ENCODE measurements at regions not wholly inside any gene's neighbourhood (a gene's known extent, or its start where the extent isn't known, plus 50 kb on each side); places are given as distances from the start of the nearest gene placed in this dataset.

- no peak overlapping the region for H3K27ac ChIP-seq
- no peaks in the 10 kb centered on the region for H3K4me1 ChIP-seq
- no peak for ATAC-seq
- 18 to 60% methylated on average over 1 of the region's 1 CpG for WGBS, 2 donors (ENCODE audit: low coverage in 1 of 2)
- H3K27me3 ChIP-seq: no peaks in the 10 kb centered on the region
- no peaks in the 10 kb centered on the region for H3K36me3 ChIP-seq
- no peak for TF ChIP-seq EP300 (IDR thresholded peaks at IDR 0.05)
- TF ChIP-seq CTCF (IDR thresholded peaks at IDR 0.05): no peak
- no peak for TF ChIP-seq POLR2A (IDR thresholded peaks at IDR 0.05)
- TF ChIP-seq POLR2AphosphoS5 (IDR thresholded peaks at IDR 0.05): no peak
- H3K4me3 ChIP-seq: no peak overlapping the region
- H3K9me3 ChIP-seq: peaks cover 0 to 25% (median 0%) of the 10 kb centered on the region in 3 donors
Observed at GRCh38 chr3:135667061-135667460, 298.5 kb upstream of the PPP2R3A start.

GRCh38 chr3:135674508-135674907 lies 291.0 kb upstream of the PPP2R3A start:
- 91 to 100% methylated on average over 2 to 3 of the region's 3 CpGs for WGBS, 2 donors (ENCODE audit: low coverage in 1 of 2)
- no peak for ATAC-seq
- TF ChIP-seq POLR2AphosphoS5 (IDR thresholded peaks at IDR 0.05): no peak
- TF ChIP-seq EP300 (IDR thresholded peaks at IDR 0.05): no peak
- no peaks in the 10 kb centered on the region for H3K27me3 ChIP-seq
- H3K4me3 ChIP-seq: no peak overlapping the region
- H3K36me3 ChIP-seq: no peaks in the 10 kb centered on the region
- H3K4me1 ChIP-seq: no peaks in the 10 kb centered on the region
- H3K27ac ChIP-seq: no peak overlapping the region
- peaks cover 0 to 11% (median 0%) of the 10 kb centered on the region in 3 donors for H3K9me3 ChIP-seq

GRCh38 chr3:135678386-135678785 lies 287.1 kb upstream of the PPP2R3A start:
- no peak overlapping the region for H3K27ac ChIP-seq
- no peaks in the 10 kb centered on the region for H3K27me3 ChIP-seq
- ATAC-seq: no peak
- H3K4me3 ChIP-seq: no peak overlapping the region
- 28 to 63% methylated on average over 2 to 3 of the region's 4 CpGs for WGBS, 2 donors (ENCODE audit: low coverage in 1 of 2)
- TF ChIP-seq EP300 (IDR thresholded peaks at IDR 0.05): no peak
- TF ChIP-seq POLR2AphosphoS5 (IDR thresholded peaks at IDR 0.05): no peak
- TF ChIP-seq CTCF (IDR thresholded peaks at IDR 0.05): no peak
- TF ChIP-seq POLR2A (IDR thresholded peaks at IDR 0.05): no peak
- H3K4me1 ChIP-seq: no peaks in the 10 kb centered on the region
- peaks cover 0 to 27% (median 0%) of the 10 kb centered on the region in 3 donors for H3K9me3 ChIP-seq
- no peaks in the 10 kb centered on the region for H3K36me3 ChIP-seq

- no peaks in the 10 kb centered on the region for H3K27me3 ChIP-seq
- no peak overlapping the region for H3K27ac ChIP-seq
- H3K4me1 ChIP-seq: no peaks in the 10 kb centered on the region
- TF ChIP-seq POLR2AphosphoS5 (IDR thresholded peaks at IDR 0.05) (no peak), POLR2A (IDR thresholded peaks at IDR 0.05) (no peak)
- H3K4me3 ChIP-seq: no peak overlapping the region
- no peak for ATAC-seq
- no peaks in the 10 kb centered on the region for H3K36me3 ChIP-seq
- 60 to 84% methylated on average over 1 to 3 of the region's 3 CpGs for WGBS, 2 donors (ENCODE audit: low coverage in 1 of 2)
- H3K9me3 ChIP-seq: peaks cover 0 to 4% (median 0%) of the 10 kb centered on the region in 3 donors
Observed at GRCh38 chr3:135688003-135688402, 277.5 kb upstream of the PPP2R3A start.

- H3K4me3 ChIP-seq: no peak overlapping the region
- no peak for ATAC-seq
- WGBS, 2 donors (ENCODE audit: low coverage in 1 of 2): 51 to 61% methylated on average over 2 to 3 of the region's 3 CpGs
- no peaks in the 10 kb centered on the region for H3K36me3 ChIP-seq
- no peaks in the 10 kb centered on the region for H3K9me3 ChIP-seq
- H3K27me3 ChIP-seq: no peaks in the 10 kb centered on the region
- H3K27ac ChIP-seq: no peak overlapping the region
- no peaks in the 10 kb centered on the region for H3K4me1 ChIP-seq
- TF ChIP-seq POLR2AphosphoS5 (IDR thresholded peaks at IDR 0.05) (no peak), CTCF (IDR thresholded peaks at IDR 0.05) (no peak), POLR2A (IDR thresholded peaks at IDR 0.05) (no peak), EP300 (IDR thresholded peaks at IDR 0.05) (no peak)
Observed at GRCh38 chr3:135690664-135691063, 274.9 kb upstream of the PPP2R3A start.

GRCh38 chr3:135691240-135691639 lies 274.3 kb upstream of the PPP2R3A start:
- WGBS, 2 donors (ENCODE audit: low coverage in 1 of 2): 47 to 56% methylated on average over 1 of the region's 1 CpG

More at GRCh38 chr3:135691240-135691639, 274.3 kb upstream of the PPP2R3A start:
- Histone ChIP-seq H3K9me3 (no peaks in the 10 kb centered on the region), H3K27me3 (no peaks in the 10 kb centered on the region), H3K4me1 (no peaks in the 10 kb centered on the region), H3K27ac (no peak overlapping the region), H3K36me3 (no peaks in the 10 kb centered on the region), H3K4me3 (no peak overlapping the region)
- TF ChIP-seq POLR2A (IDR thresholded peaks at IDR 0.05): no peak
- no peak for TF ChIP-seq CTCF (IDR thresholded peaks at IDR 0.05)
- no peak for TF ChIP-seq POLR2AphosphoS5 (IDR thresholded peaks at IDR 0.05)
- TF ChIP-seq EP300 (IDR thresholded peaks at IDR 0.05): no peak
- ATAC-seq: no peak

Measured in gastroesophageal sphincter (tissue), 4 donors.